HG02938 (cell line): ENCODE measurements at regions not wholly inside any gene's neighbourhood (a gene's known extent, or its start where the extent isn't known, plus 50 kb on each side); places are given as distances from the start of the nearest gene placed in this dataset.

ENCODE experiments used
- ATAC-seq: cut with Tn5 transposase; IDR thresholded peaks from one replicate; pipeline ENCODE4 v1.9.1; 2021; ENCODE audit warnings: mild to moderate bottlenecking, moderate library complexity; ENCODE audit not compliant: unreplicated experiment

GRCh38 chr2:156695020-156695419, 258.8 kb downstream of the GPD2 start:
- no peak for ATAC-seq

GRCh38 chr2:156695595-156695994, 259.4 kb downstream of the GPD2 start:
- no peak for ATAC-seq

GRCh38 chr2:156697906-156698305, 261.7 kb downstream of the GPD2 start:
- no peak for ATAC-seq

- ATAC-seq = no peak
Observed at GRCh38 chr2:156700681-156701080, 264.5 kb downstream of the GPD2 start.

- no peak for ATAC-seq
Observed at GRCh38 chr2:156702541-156702940, 266.4 kb downstream of the GPD2 start.

GRCh38 chr2:156703642-156704041, 267.5 kb downstream of the GPD2 start:
- ATAC-seq = no peak

- ATAC-seq = no peak
Observed at GRCh38 chr2:156704132-156704531, 268.0 kb downstream of the GPD2 start.

GRCh38 chr2:156704617-156705016, 268.4 kb downstream of the GPD2 start:
- ATAC-seq = no peak

- no peak for ATAC-seq
Observed at GRCh38 chr2:156706576-156706975, 270.4 kb downstream of the GPD2 start.

- no peak for ATAC-seq
Observed at GRCh38 chr2:156708051-156708450, 271.9 kb downstream of the GPD2 start.

GRCh38 chr2:156709091-156709490, 272.9 kb downstream of the GPD2 start:
- no peak for ATAC-seq

- ATAC-seq = no peak
Observed at GRCh38 chr2:156719036-156719435, 282.9 kb downstream of the GPD2 start.

GRCh38 chr2:156727867-156728266, 291.7 kb downstream of the GPD2 start:
- ATAC-seq = no peak

- no peak for ATAC-seq
Observed at GRCh38 chr2:156728328-156728727, 292.1 kb downstream of the GPD2 start.

GRCh38 chr2:156731506-156731905, 295.3 kb downstream of the GPD2 start:
- no peak for ATAC-seq

GRCh38 chr2:156736950-156737349, 300.8 kb downstream of the GPD2 start:
- no peak for ATAC-seq

- no peak for ATAC-seq
Observed at GRCh38 chr2:156739301-156739700, 303.1 kb downstream of the GPD2 start.

GRCh38 chr2:156745619-156746018, 309.4 kb downstream of the GPD2 start:
- no peak for ATAC-seq

GRCh38 chr2:156748221-156748620, 312.0 kb downstream of the GPD2 start:
- ATAC-seq = no peak

GRCh38 chr2:156752042-156752441, 315.9 kb downstream of the GPD2 start:
- no peak for ATAC-seq

- no peak for ATAC-seq
Observed at GRCh38 chr2:156753766-156754165, 317.6 kb downstream of the GPD2 start.

- ATAC-seq = no peak
Observed at GRCh38 chr2:156756516-156756915, 320.3 kb downstream of the GPD2 start.

GRCh38 chr2:156763174-156763573, 327.0 kb downstream of the GPD2 start:
- ATAC-seq = no peak

- ATAC-seq = no peak
Observed at GRCh38 chr2:156765043-156765442, 328.9 kb downstream of the GPD2 start.
